Left forelimb (tissue), 1 donor: ENCODE measurements at regions not wholly inside any gene's neighbourhood (a gene's known extent, or its start where the extent isn't known, plus 50 kb on each side); places are given as distances from the start of the nearest gene placed in this dataset.
"Not testable (repeated sequence)": the region's sequence is repeated elsewhere in the genome, so short reads cannot be mapped to it uniquely, and the experiment has no call there.

Experiments
- DNase-seq: peaks from one replicate; pipeline ENCODE4 v3.0.0-alpha.2; 2018; ENCODE audit warnings: low spot score

DNA sequence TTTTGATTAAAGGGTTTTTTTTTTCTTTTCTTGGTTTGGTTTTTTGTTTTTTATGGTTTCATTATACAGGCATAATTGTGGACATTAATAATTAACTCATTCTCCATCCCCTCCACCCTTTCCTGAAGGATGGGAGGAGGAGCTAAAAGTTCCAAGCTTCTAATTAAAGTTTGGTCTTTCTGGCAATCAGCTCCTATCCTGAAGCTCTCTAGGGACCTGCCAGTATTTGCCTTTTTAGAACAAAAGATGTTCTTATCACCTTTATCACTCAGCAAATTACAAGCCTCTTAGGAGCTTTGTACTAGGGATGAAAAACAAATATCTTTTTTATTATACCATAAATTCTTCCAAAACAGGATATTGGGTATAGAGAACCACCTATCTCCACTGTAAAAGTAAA lies 589.8 kb downstream of the PDHA2 start:
- DNase-seq: no peak

DNA sequence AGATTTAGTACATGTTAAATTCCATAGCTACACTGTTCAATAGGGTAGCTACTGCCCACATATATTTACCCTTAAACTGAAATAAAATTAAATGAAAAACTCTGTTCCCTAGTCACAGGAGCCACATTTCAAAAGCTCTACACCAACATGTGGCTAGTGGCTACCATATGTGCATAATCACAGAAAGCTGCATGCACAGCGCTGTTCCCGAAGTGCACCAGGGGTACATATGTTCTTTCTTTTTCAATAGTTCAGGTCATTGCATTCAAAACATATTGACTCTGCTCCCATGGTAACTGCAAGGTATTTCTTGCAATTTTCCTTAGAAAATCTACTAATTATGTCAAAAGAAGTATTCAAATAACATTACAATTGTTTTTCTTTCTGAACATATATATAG lies 591.2 kb downstream of the PDHA2 start:
- no peak for DNase-seq

DNA sequence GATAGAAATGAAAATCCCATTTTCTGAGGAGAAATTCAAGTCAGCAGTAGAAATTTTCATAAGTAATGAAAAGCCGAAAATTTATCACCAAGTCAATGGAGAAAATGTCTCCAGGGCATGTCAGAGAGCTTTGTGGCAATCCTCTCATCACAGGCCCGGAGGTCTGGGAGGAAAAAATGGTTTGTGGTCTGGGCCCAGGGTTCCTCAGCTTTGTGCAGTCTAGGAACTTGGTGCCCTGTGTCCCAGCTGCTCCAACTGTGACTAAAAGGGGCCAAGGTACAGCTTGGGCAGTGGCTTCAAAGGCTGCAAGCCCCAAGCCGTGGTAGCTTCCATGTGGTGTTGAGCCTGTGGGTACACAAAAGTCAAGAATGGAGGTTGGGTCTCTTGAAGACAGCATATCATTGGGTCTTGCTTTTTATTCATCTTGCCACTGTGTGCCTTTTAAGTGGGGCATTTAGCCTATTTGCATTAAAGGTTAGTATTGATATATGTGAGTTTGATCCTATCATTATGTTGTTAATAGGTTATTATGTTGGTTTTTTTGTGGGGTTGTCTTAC lies 608.5 kb downstream of the PDHA2 start:
- no peak for DNase-seq

DNA sequence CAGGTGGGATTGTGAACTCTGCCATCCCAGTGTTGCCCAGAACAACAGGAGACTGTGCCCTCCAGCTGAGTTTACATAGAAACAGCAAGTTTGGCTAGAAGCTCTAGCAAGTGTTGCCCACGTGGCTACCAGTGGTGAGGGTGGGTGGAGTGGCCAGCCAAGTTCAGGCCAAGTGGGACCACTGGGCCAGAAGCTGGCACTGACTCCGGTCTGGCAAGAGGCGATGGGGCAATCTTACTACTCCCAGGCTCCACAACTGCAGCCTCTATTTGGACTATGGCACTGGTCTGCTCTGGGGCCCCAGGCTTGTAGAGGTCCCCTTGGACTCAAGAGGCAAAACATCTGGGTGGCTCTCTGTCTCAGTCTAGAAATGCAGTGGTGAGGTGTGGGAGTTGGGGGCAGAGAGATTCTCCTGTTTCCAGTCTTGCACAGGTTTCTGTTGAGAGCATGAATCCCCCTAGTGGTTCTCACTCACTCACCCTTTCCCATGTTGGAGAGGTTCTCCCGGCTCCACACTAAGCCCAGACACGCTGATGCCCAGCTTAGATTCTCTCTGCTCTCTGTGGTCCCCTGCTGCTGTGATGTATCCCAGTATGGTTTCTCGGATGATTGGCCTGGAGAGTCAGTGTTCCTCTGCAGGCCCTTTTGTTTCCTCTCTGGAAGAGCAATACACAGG lies 615.3 kb downstream of the PDHA2 start:
- DNase-seq: no peak

DNA sequence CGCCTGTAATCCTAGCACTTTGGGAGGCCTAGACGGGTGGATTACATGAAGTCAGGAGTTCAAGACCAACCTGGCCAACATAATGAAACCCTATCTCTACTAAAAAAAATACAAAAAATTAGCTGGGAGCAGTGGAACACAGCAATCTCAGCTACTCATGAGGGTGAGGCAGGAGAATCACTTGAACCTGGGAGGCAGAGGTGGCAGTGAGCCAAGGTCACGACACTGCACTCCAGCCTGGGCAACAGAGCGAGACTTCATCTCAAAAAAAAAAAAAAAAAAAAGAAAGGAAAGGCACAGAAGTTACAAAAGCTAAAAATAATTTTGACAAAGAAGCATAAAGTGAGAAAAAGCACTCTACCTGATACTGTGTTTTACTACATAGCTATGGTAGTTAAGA lies 618.1 kb downstream of the PDHA2 start:
- not testable (repeated sequence) for DNase-seq

DNA sequence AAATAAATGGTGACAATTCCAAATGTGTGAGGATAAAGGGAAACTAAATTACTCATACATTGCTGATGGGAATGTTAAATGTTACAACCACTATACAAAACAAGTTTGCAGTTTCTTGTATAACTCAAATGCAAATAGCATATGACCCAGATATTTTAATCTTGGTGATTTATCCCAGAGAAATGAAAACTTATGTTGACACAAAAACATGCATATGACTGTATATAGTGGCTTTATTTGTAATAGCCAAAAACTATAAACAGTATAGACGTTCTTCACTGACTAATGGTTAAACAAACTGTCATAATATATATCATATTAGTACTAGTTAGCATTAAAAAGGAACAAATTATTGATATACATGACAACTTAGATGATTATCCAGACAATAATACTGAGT lies 619.2 kb downstream of the PDHA2 start:
- DNase-seq: no peak

DNA sequence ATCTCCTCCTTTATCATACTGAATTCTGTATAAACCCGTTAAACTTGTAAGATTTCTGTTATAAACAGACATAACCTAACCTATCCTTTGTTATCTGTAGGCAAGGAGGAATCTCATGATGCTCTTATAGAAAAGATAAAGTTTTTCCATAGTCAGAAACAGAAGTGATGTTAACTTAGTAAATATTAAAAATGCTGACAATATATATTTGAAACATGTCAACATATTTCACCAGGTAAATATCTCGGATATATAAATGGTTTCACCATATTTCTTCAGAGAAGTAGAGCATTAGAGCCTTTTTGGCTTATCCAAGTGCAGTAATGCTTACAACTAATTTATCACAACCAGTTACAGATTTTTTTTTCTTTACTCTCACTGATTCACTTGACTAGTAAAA lies 625.9 kb downstream of the PDHA2 start:
- DNase-seq: no peak

DNA sequence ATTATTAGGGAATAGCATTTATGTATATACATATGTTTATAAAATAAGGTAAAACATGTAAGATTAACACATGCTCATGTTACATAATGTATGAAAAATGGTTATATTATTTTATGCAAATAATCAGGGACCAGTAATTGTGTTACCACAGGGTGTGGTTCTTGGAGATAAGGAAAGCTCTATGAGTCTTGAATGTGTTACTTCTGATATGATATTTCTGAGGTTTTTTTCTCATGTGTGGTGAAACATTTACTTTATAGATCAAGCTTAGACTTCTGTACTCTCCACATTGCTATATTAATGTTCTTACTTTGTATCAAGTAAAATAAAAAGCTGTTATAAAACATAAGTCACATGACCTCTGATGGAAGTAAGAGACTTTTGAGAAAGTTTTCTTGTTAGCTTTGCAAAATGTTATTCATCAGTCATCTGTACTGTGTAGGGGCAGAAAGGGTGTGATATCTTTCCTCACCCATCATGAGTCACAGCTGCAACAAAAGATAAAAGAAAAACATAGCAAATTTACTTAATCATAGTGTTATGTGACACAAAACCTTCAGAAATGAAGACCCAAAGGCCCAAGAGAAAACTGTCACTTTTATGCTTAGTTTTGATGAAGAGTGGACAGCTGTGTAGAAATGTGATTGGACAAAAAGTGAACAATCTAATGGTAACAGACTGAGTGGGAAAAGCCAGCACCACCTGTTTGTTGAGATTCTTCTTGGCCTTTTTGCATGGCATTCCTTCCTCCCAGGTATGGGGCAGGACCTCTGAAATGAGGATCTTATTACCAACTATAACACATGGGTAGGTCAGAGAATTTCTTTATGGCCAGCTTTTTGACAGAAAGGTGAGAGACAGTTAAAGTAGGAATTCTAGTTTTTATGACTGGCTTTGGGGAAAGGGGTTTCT lies 632.3 kb downstream of the PDHA2 start:
- no peak for DNase-seq

DNA sequence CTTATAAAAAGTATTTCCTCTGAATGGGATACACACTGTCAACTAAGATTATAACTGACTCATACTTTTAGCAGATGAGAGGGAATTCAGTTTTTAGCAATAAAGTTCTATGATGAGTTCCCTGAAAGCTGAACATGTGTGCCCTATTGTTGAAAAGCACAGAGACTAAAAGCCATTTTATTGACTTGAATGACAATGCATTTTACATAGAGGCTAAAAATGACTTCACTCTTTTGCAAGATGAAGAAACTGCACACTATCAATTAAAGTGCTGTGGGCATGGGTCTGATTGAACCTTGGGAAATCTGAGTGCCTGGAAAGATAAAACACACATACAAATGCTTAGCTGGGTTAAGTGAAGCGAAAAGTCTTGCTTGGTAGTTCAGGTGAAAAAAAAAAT lies 633.4 kb downstream of the PDHA2 start:
- DNase-seq: no peak

DNA sequence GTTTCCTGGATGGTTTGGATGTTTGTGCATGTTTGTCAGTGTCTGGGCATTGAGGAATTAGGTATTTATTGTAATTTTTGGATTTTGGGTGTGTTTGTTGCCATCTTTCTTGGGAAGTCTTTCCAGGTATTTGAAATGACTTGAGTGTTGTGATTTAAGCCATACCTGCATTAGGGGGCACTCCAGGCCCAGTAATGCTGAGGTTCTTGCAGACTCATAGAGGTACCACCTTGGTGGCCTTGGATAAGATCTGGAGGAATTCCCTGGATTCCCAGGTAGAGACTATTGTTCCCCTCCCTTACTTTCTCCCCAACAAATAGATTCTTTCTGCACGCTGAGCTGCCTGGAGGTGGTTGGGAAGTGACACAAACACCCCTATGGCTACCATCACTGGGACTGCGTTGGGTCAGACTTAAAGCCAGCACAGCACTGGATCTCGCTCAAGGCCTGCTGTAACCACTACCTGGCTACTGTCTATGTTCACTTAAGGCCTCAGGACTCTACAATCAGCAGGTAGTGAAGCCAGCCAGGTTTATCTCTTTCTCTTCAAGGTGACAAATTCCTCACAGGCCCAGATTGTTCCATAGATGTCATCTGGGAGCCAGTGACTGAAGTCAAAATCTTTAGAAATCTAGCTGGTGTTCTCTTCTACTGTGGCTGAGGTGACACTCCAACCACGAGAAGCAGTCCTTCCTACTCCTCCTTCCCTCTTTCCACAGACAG lies 643.6 kb downstream of the PDHA2 start:
- no peak for DNase-seq

DNA sequence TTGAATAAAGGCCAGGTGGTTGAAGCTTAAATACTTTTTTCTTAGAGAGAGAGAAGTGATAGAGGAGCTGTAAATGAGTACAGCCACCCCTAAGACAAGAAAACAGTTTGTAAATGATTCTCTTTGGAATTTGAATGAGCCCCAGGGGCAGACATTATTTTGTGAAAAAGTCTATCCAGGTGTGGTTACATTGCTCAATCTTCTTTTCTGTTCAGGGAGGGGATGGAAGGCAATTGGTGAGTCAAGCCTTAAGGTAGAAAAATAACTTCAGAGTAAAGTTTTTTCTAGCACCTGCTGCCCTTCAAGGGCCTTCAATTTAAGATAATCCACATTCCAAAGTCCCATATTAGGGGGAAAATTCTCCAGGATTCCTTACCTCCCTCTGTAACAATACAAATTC lies 646.7 kb downstream of the PDHA2 start:
- DNase-seq: no peak

DNA sequence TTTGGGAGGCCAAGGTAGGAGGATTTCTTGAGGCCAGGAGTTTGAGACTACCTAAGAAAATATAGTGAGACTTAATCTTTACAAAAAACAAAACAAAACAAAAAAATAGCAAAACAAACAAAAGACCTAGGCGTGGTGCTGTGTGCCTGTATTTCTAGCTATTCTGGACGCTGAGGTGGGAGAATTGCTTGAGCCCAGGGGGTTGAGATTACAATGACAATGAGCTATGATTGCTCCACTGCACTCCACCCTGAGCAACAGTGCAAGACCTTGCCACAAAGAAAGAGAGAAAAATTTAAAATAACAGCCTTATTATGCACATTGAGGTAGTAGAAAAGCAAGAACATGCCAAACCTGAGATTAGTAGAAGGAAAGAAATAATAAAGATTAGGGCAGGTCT lies 657.7 kb downstream of the PDHA2 start:
- no peak for DNase-seq

DNA sequence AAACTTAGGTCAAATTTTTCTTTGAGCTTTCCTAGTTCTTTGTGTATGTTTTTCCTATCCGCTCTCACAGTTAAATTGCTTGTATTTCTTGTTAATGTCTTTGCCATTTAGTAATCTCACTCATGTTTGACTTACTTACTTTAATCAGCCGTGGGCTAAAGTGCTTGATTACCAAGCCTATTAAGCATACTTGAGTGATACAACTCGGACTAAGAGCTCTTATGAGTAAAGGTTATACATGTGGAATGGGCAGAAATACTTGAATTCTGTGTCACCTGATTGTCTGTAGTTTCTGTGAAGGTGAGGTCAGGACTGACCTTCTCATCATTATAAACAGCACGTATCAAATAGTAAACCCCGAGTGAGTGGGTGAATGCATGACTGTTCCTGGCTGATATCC lies 664.5 kb downstream of the PDHA2 start:
- no peak for DNase-seq

DNA sequence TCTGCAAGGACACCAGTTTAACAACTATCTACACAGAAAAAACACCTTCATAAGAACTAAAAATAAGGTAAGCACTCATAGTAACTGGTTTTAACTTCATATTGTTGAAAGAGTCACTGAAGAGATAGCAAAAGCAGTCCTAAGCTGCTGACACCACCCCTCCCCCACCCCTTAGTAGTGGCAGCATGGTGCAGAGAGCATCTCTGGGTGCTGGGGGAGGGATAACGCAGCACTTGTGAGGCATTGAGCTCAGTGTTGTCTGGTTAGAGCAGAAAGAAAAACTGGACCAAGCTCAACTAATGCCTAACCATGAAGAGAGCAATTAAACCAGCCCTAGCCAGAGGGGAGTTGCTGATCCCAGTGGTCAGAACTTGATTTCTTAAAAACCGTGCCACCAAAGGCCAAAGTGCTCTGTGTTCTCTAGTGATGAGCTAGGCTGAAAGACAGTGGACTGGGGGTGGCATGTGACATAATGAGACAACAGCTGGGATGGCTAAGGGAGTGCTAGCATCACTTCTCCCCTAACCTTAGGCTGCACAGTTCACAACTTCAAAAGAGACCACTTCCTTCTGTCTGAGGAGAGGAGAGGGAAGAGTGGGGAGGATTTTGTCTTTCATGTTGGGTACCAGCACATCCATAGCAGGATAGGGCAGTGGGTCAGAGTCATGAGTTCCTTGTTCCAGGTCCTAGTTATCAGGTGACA lies 669.3 kb downstream of the PDHA2 start:
- DNase-seq: no peak

DNA sequence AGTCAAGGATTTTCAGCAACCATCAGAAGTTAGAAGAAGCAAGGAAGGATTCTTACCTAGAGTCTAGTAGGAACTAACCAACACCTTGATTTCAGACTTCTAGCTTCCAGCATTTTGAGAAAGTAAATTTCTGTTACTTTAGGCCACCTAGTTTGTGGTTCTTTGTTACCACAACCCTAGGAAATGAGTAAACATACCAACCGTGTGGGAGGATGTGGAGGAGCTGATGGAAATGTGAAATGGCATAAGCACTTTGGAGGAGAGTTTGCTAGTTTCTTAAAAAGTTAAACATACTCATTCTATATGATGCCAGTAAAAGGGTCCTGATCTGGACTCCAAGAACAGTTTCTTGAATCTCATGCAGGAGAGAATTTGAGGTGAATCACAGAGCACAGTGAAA lies 679.4 kb downstream of the PDHA2 start:
- DNase-seq: no peak

DNA sequence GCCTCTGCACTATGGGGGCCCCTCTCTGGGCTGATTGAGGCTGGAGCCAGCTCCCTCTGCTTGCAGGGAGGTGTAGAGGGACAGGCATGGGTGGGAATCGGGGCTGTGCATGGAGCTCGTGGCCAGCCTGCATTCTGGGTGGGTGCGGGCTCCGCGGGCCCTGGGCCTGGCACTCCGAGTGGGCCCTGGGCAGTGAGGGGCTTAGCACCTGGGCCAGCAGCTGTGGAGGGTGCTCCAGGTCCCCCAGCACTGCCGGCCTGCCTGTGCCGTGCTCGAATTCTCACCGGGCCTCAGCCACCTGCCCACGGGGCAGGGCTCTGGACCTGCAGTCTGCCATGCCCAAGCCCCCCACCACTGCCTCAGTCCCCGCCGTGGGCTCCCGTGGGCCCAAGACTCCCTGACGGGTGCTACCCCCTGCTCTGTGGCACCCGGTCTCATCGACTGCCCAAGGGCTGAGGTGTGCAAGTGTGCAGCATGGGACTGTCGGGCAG lies 681.2 kb downstream of the PDHA2 start:
- DNase-seq: no peak

DNA sequence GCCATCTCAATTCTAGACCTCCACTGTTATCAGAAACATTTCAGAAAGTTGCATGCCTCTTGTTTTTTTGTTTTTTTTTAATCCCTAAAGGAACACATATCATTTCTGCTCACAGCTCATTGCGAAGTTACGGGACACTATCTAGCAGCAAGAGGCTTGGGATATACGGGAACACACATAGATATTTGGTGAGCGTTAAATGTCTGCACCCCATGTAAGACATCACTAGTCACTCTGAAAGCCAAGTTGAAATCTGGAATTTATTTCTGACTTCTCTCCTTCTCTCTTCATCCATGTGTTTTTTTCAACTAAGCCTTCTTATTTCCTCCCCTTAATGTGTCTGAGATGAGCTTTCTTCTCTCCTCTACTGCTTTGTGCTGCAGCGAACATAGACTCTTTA lies 683.7 kb downstream of the PDHA2 start:
- DNase-seq: no peak

DNA sequence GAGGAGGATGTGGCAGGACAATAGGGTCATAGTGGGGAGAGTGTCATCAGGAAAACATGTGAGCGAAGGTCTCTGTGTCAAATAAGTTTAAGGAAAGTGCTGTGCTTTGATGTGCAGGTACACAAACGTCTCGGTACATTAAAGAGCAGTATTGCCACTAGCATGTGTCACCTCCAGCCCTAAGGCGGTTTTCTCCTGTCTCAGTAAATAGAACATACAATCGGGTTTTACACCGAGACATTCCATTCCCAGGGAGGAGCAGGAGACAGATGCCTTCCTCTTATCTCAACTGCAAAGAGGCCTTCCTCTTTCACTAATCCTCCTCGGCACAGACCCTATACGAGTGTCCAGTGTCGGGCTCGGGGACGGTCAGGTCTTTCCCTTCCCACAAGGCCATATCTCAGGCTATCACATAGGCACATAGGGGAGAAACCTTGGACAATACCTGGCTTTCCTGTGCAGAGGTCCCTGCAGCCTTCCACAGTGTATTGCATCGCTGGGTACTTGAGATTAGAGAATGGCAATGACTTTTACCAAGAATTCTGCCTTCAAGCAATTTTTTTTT lies 684.5 kb downstream of the PDHA2 start:
- DNase-seq: no peak

DNA sequence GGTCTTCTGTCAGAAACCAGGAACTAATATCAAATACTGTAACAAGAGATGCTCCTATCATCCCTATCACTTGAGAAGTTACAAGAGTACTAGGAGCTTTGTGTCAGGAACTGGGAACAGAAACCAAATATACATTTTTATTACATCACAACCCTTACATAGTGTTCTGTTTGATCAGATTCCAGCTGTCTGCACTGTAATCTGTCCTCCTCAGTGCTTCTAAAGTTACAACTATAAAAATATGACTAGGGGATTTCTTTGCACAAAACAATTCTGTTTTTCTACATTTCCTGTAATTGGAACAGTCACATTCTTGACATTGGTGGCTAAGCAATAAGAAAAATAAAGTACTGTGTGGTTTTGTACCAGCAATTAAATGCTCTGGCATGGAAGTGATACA lies 686.0 kb downstream of the PDHA2 start:
- DNase-seq: no peak

DNA sequence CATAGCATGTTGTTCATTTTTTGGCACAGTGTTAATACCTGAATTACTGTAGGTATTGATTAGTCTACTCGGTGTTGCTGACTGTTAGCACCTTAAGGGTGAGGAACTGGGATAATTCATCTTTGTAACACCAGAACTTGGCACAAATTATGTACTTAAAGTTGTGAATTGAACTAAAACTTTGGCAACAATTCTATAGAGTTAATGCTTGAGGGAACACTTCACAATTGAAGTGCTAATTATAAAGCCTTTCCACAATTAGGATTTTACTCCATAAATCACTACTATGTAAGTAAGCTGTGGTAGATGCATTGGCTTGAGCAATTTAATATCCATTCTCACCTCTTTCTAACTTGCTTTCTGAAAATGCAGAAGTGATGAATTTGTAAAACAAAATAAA lies 686.7 kb downstream of the PDHA2 start:
- DNase-seq: no peak

DNA sequence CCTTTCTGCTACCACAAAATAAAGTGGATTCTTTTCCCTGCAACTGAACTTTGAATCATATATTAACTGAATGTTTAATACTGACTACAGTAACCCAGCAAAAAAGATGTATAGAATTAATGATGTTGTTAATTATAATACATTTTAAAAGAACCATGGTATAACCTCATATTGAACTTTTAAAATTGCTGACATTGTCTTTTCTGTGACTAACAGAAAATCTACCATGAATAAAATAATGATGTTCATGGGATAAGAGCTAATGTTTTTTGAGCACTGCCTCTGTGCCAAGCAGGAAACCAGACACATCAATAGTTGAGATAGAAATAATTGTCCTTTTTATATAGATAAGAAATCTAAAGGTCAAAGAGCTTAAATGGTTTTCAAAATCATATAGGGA lies 691.9 kb downstream of the PDHA2 start:
- no peak for DNase-seq

DNA sequence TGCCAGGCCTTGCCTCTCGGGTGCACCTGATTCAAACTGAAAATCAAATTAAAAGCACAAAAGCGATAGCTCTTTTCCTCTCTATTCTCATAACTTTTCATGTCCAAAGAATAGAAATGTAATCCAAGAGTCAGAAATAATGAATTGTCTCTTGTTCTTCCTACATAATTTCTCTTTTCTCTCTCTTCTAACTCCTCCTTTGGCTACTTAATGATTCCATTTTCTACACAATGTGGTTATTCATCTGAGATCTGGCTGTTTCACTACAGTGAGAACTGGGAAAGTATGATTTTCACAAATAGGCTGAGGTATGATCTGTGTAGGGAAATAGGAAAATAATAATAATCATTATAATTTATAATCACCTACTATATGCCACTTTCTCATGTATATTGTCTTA lies 703.5 kb downstream of the PDHA2 start:
- no peak for DNase-seq
